ENCODE measurements at regions not wholly inside any gene's neighbourhood (a gene's known extent, or its start where the extent isn't known, plus 50 kb on each side); places are given as distances from the start of the nearest gene placed in this dataset.
A peak's percentile ranks its signal among the peaks of the same experiment; 100 is the strongest.

DNA sequence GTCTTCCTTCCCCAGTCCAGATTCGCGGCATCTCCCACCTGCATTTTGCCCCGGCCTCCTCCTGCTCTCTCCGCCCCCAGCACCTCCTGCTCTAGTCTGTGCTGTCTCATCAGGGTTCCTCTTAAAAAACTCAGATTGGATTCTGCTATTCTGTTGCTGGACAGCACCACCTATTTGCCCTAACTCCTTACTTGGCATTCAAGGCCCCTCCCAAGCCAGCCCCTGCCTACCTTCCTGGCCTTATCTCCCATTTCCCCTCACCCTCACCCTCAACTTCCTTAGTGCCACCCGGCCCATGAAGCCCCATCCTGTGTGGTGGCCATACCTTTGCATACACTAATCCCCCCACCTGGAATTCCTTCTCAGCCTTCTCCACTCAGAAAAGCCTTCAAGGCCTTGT, 59.9 kb upstream of the PRDM11 start:
- no peak overlapping the region for H3K4me3 ChIP-seq (ENCODE audit: low read depth in 1 of 5, low read length in 5 of 5)
- no peak overlapping the region for H3K27ac ChIP-seq (ENCODE audit: low read depth, low read length)
- H3K4me1 ChIP-seq (ENCODE audit: control insufficient read depth in 5 of 5, insufficient read depth in 5 of 5, low read length in 5 of 5), result peaks cover 3 to 43% (median 28%) of the 10 kb centered on the region in 5 donors
- H3K9me3 ChIP-seq (ENCODE audit: control insufficient read depth in 5 of 5, low read length in 5 of 5), result no peaks in the 10 kb centered on the region
- peaks cover 0 to 2% (median 0%) of the 10 kb centered on the region in 5 donors for H3K27me3 ChIP-seq (ENCODE audit: control insufficient read depth in 5 of 5, insufficient read depth in 4 of 5, low read length in 5 of 5)
- no peaks in the 10 kb centered on the region for H3K36me3 ChIP-seq (ENCODE audit: control insufficient read depth in 5 of 5, insufficient read depth in 5 of 5, low read length in 5 of 5)
- H3K9ac ChIP-seq (ENCODE audit: low read length in 5 of 5), result no peak overlapping the region

DNA sequence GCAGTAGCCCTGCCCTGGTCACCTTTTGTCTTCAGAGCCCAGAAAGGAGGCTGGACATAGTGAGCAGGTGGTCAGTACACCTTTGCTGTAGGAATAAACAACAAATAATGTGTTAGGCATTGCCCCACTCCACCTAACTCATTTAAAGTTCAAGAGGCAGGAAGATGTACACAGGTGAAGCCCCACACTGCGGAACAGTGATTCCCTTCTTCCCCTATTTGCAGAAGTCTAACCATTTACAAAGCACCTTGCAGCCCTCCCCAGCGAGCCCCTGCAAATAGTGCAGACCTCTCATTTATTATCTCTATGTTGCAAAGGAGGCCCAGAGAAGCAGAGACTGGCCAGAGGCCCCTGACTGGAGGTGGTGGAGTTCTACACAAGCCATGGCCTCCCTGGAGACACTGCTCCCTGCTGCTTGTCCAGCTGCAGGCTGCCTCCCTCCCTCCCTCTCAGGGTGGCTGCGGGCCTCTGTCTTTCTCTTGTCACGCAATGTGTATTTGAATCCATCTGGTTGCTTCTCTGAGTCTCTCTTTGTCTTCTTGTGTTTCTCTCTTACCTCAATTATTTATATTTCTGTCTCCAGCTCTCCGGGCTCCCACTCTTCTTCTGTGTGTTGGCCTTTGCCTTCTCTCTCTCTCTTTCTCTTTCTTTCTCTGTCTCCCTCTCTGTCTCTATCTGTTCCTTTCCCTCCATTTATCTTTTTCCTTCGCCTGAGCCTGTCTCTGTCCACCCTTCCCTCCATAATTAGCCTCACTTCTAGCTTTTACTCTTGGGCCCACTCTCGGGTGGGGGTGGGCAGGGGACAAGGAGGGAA, 59.1 kb upstream of the PRDM11 start:
- Histone ChIP-seq H3K4me1 (ENCODE audit: control insufficient read depth in 5 of 5, insufficient read depth in 5 of 5, low read length in 5 of 5) (peaks cover 6 to 49% (median 35%) of the 10 kb centered on the region in 5 donors), H3K36me3 (ENCODE audit: control insufficient read depth in 5 of 5, insufficient read depth in 5 of 5, low read length in 5 of 5) (no peaks in the 10 kb centered on the region), H3K9ac (ENCODE audit: low read length in 5 of 5) (no peak overlapping the region), H3K27ac (ENCODE audit: low read depth, low read length) (no peak overlapping the region), H3K27me3 (ENCODE audit: control insufficient read depth in 5 of 5, insufficient read depth in 4 of 5, low read length in 5 of 5) (peaks cover 0 to under 1% (median 0%) of the 10 kb centered on the region in 5 donors), H3K9me3 (ENCODE audit: control insufficient read depth in 5 of 5, low read length in 5 of 5) (no peaks in the 10 kb centered on the region), H3K4me3 (ENCODE audit: low read depth in 1 of 5, low read length in 5 of 5) (no peak overlapping the region)

DNA sequence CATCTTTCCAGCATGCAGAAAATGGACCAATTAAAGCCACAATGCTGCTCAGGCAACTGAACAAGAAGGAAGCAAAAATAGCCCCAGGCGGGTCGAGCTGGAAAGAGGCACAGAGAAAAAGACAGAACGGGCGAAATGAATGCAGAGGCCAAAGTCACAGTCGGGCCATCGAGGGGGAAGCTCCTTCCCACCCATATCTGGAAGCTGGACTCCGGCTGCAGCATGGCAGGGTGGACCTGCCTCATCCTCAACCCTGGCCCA, 58.6 kb upstream of the PRDM11 start:
- Histone ChIP-seq H3K4me1 (ENCODE audit: control insufficient read depth in 5 of 5, insufficient read depth in 5 of 5, low read length in 5 of 5) (peaks cover 6 to 54% (median 41%) of the 10 kb centered on the region in 5 donors), H3K9me3 (ENCODE audit: control insufficient read depth in 5 of 5, low read length in 5 of 5) (no peaks in the 10 kb centered on the region), H3K4me3 (ENCODE audit: low read depth in 1 of 5, low read length in 5 of 5) (no peak overlapping the region), H3K27me3 (ENCODE audit: control insufficient read depth in 5 of 5, insufficient read depth in 4 of 5, low read length in 5 of 5) (no peaks in the 10 kb centered on the region), H3K27ac (ENCODE audit: low read depth, low read length) (no peak overlapping the region), H3K36me3 (ENCODE audit: control insufficient read depth in 5 of 5, insufficient read depth in 5 of 5, low read length in 5 of 5) (no peaks in the 10 kb centered on the region), H3K9ac (ENCODE audit: low read length in 5 of 5) (no peak overlapping the region)

DNA sequence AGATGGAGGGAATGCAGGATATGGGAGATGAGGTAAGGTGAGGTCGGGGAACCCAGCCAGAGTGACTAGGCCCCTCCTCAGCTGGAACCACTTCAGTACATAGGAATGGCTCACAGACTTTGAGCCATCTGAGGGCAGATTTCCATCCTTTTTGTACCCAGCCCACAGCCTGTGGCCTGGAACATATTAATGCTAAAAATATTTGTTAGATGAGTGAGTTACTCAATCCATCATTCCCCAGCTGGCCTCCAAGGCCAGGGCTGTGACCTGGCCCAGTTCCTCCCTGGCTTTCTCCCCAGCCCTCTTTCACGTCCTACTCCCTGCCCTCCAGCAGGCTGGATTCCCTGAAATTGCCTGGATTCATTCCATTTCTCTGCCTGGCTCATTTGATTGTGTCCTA, 57.2 kb upstream of the PRDM11 start:
- peaks cover 6 to 60% (median 46%) of the 10 kb centered on the region in 5 donors for H3K4me1 ChIP-seq (ENCODE audit: control insufficient read depth in 5 of 5, insufficient read depth in 5 of 5, low read length in 5 of 5)
- H3K9me3 ChIP-seq (ENCODE audit: control insufficient read depth in 5 of 5, low read length in 5 of 5), result no peaks in the 10 kb centered on the region
- no peaks in the 10 kb centered on the region for H3K36me3 ChIP-seq (ENCODE audit: control insufficient read depth in 5 of 5, insufficient read depth in 5 of 5, low read length in 5 of 5)
- no peaks in the 10 kb centered on the region for H3K27me3 ChIP-seq (ENCODE audit: control insufficient read depth in 5 of 5, insufficient read depth in 4 of 5, low read length in 5 of 5)
- H3K4me3 ChIP-seq (ENCODE audit: low read depth in 1 of 5, low read length in 5 of 5), result no peak overlapping the region
- H3K27ac ChIP-seq (ENCODE audit: low read depth, low read length), result peak overlapping the region; percentile 45
- no peak overlapping the region for H3K9ac ChIP-seq (ENCODE audit: low read length in 5 of 5)

DNA sequence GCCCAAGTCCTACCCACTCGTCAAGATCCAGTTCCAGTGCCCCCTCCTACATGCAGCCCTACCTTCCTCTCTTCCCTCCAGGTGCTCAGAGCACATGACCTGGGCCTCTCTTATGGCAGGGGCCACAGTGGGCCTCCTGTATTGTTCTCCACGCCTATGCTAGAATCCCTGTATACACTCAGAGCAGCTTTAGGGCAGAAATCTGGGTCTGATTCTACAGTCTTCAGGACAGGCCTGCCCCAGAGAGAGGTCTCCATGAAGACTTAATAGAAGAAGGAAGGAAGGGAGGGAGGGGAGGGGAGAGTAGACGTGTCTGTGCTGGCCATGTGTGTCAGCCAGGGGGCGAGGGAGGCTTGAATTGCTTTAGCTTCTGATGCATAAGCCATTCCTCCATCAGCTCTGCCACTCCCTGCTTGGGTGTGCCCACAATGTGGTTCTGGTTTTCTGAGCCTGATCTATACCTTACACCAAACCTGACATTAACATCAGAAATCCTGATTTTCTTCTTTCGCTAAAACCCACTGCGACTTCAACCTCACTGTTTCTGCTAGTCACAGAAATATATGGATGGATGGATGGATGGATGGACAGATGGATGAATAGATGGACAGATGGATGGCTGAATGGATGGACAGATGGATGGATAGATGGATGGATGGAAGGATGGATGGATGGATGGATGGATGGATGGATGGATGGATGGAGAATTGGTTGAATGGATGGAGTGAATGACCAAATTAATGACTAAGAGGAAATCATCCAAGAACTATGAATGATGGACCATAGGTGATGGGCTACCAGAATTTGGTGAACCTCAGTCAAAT, 56.6 kb upstream of the PRDM11 start:
- Histone ChIP-seq H3K27ac (ENCODE audit: low read depth, low read length) (peak overlapping the region; percentile 45), H3K36me3 (ENCODE audit: control insufficient read depth in 5 of 5, insufficient read depth in 5 of 5, low read length in 5 of 5) (no peaks in the 10 kb centered on the region), H3K4me1 (ENCODE audit: control insufficient read depth in 5 of 5, insufficient read depth in 5 of 5, low read length in 5 of 5) (peaks cover 6 to 60% (median 46%) of the 10 kb centered on the region in 5 donors), H3K9me3 (ENCODE audit: control insufficient read depth in 5 of 5, low read length in 5 of 5) (no peaks in the 10 kb centered on the region), H3K4me3 (ENCODE audit: low read depth in 1 of 5, low read length in 5 of 5) (no peak overlapping the region), H3K27me3 (ENCODE audit: control insufficient read depth in 5 of 5, insufficient read depth in 4 of 5, low read length in 5 of 5) (peaks cover 0 to 3% (median 0%) of the 10 kb centered on the region in 5 donors), H3K9ac (ENCODE audit: low read length in 5 of 5) (peak overlapping the region in 1 of 5 donors; percentile 38)

DNA sequence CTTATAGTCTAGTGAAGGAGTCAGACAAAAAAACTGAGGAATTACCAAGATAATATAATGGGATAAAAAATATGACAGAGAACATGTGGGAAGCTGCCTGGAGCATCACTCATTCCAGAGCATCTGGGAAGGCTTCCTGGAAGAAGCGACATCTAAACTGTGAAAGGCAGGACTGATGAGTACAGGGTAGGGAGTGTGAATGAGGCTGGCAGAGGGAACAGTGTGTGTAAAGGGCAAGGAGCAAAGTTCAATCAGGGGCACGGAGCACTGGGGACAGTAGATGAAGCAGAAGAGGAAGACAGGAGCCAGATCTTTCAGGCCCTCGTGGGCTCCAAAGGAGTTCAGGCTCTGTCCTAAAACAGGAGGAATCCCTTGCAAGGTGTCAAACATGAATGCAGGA, 55.8 kb upstream of the PRDM11 start:
- no peaks in the 10 kb centered on the region for H3K36me3 ChIP-seq (ENCODE audit: control insufficient read depth in 5 of 5, insufficient read depth in 5 of 5, low read length in 5 of 5)
- no peaks in the 10 kb centered on the region for H3K9me3 ChIP-seq (ENCODE audit: control insufficient read depth in 5 of 5, low read length in 5 of 5)
- H3K4me3 ChIP-seq (ENCODE audit: low read depth in 1 of 5, low read length in 5 of 5), result no peak overlapping the region
- H3K4me1 ChIP-seq (ENCODE audit: control insufficient read depth in 5 of 5, insufficient read depth in 5 of 5, low read length in 5 of 5), result peaks cover 6 to 60% (median 46%) of the 10 kb centered on the region in 5 donors
- no peak overlapping the region for H3K9ac ChIP-seq (ENCODE audit: low read length in 5 of 5)
- no peak overlapping the region for H3K27ac ChIP-seq (ENCODE audit: low read depth, low read length)
- H3K27me3 ChIP-seq (ENCODE audit: control insufficient read depth in 5 of 5, insufficient read depth in 4 of 5, low read length in 5 of 5), result peaks cover 0 to 3% (median 0%) of the 10 kb centered on the region in 5 donors

DNA sequence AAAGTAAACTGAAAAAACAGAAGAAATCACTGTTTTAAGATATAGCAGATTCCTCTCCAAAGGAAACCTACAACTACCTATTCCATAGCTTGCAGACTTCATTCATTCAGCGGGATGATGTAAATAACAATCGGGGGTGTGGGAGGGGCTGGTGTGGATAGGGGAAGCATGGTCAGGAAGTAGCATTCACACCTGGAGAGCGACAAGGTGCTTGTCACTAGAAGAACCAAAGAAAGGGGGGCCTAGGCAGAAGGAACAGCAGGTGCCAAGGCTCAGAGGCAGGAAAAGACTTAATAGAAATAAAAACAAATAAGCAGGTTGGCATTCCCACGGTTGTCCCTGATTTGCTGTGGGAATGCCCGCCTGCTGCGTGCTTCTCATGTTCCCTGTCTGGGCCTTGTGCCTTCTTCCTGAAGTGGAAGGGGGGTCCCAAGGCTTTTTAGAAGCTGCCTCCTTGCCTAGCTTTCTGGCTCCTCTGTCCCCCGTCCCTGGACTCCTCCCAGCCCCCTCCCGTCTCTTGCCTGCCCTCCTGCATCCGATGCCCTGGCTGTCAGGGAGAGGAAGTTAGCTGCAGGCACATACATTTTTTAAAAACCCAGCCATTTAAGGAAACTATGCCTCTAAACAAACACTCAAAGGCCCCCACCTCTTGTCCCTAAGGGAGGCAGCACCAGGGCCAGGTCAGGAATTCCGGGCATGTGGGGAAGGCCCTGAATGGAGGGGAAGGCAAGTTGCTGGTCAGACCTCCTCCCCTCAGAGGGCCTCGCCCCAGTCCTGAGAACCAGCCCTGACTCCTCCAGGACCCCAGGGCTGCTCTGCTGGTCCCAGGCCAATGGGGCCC, 54.7 kb upstream of the PRDM11 start:
- peaks cover 0 to 3% (median 0%) of the 10 kb centered on the region in 5 donors for H3K27me3 ChIP-seq (ENCODE audit: control insufficient read depth in 5 of 5, insufficient read depth in 4 of 5, low read length in 5 of 5)
- H3K27ac ChIP-seq (ENCODE audit: low read depth, low read length), result no peak overlapping the region
- H3K9me3 ChIP-seq (ENCODE audit: control insufficient read depth in 5 of 5, low read length in 5 of 5), result no peaks in the 10 kb centered on the region
- H3K36me3 ChIP-seq (ENCODE audit: control insufficient read depth in 5 of 5, insufficient read depth in 5 of 5, low read length in 5 of 5), result no peaks in the 10 kb centered on the region
- H3K9ac ChIP-seq (ENCODE audit: low read length in 5 of 5), result no peak overlapping the region
- H3K4me3 ChIP-seq (ENCODE audit: low read depth in 1 of 5, low read length in 5 of 5), result no peak overlapping the region
- peaks cover 6 to 53% (median 46%) of the 10 kb centered on the region in 5 donors for H3K4me1 ChIP-seq (ENCODE audit: control insufficient read depth in 5 of 5, insufficient read depth in 5 of 5, low read length in 5 of 5)

DNA sequence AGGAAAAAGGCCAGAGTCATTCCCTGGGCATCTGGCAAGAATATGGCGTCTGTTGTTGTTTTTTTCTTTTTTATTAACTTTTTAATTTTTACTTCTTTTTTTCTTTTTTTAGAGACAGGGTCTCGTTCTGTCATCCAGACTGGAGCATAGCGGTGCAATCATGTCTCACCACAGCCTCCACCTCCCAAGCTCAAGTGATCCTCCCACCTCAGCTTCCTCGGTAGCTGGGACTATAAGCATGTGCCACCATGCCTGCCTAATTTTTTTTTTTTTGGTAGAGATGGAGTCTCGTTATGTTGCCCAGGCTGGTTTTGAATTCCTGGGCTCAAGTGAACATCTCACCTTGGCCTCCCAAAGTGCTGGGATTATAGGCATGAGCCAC, 54.0 kb upstream of the PRDM11 start:
- H3K9ac ChIP-seq (ENCODE audit: low read length in 5 of 5), result no peak overlapping the region
- H3K27ac ChIP-seq (ENCODE audit: low read depth, low read length), result no peak overlapping the region
- no peak overlapping the region for H3K4me3 ChIP-seq (ENCODE audit: low read depth in 1 of 5, low read length in 5 of 5)
- peaks cover 6 to 47% (median 40%) of the 10 kb centered on the region in 5 donors for H3K4me1 ChIP-seq (ENCODE audit: control insufficient read depth in 5 of 5, insufficient read depth in 5 of 5, low read length in 5 of 5)
- peaks cover 0 to 3% (median 0%) of the 10 kb centered on the region in 5 donors for H3K27me3 ChIP-seq (ENCODE audit: control insufficient read depth in 5 of 5, insufficient read depth in 4 of 5, low read length in 5 of 5)
- H3K9me3 ChIP-seq (ENCODE audit: control insufficient read depth in 5 of 5, low read length in 5 of 5), result no peaks in the 10 kb centered on the region
- H3K36me3 ChIP-seq (ENCODE audit: control insufficient read depth in 5 of 5, insufficient read depth in 5 of 5, low read length in 5 of 5), result no peaks in the 10 kb centered on the region

DNA sequence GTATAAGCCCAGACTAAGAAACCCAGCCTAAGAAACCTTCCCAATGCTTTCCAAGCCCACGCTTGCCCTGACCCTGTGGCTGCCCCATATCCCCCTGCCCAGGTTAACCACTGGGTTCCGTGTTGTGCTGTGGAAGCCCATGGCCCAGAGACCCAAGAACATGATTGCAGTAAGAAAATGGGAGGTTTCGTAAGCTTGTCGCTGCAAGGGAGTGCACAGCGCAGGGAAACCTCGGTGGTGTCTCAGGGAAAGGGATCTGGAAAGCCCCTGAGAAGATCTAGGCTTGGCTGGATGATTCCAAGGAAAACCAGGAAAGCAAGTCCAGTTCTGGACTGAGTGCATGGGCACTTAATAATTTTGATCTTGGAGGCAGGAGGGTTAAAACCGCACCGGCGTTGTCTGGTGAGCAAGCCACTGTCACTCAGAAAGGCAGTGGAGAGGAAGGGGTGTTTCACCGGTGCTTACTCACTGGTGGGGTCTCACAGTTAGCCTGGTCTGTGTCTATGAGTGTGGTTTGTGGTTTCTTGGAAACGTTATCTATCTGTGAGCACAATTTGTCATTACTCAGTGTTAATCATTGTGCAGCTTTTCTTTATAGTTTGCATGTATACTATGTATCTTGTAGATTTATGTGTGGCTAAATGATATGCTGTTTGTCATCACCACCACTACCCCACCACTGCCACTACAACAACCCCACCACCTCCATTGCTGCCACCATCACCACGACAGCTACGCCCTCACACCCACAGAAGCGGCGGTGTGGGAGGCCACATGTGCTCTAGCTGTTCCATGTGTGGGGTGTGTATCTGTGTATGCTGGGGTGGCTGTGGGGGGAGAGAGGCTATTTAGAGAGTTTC, 53.3 kb upstream of the PRDM11 start:
- Histone ChIP-seq H3K27me3 (ENCODE audit: control insufficient read depth in 5 of 5, insufficient read depth in 4 of 5, low read length in 5 of 5) (peaks cover 0 to 3% (median 0%) of the 10 kb centered on the region in 5 donors), H3K36me3 (ENCODE audit: control insufficient read depth in 5 of 5, insufficient read depth in 5 of 5, low read length in 5 of 5) (no peaks in the 10 kb centered on the region), H3K9ac (ENCODE audit: low read length in 5 of 5) (no peak overlapping the region), H3K9me3 (ENCODE audit: control insufficient read depth in 5 of 5, low read length in 5 of 5) (no peaks in the 10 kb centered on the region), H3K4me1 (ENCODE audit: control insufficient read depth in 5 of 5, insufficient read depth in 5 of 5, low read length in 5 of 5) (peaks cover 6 to 39% (median 36%) of the 10 kb centered on the region in 5 donors), H3K4me3 (ENCODE audit: low read depth in 1 of 5, low read length in 5 of 5) (no peak overlapping the region), H3K27ac (ENCODE audit: low read depth, low read length) (no peak overlapping the region)

Measured in subcutaneous abdominal adipose tissue (tissue), 5 donors.